DMS53 treated with DMSO at 0.1 percent for 48 hours (cell line): ENCODE measurements at regions not wholly inside any gene's neighbourhood (a gene's known extent, or its start where the extent isn't known, plus 50 kb on each side); places are given as distances from the start of the nearest gene placed in this dataset.
"Not testable (repeated sequence)": the region's sequence is repeated elsewhere in the genome, so short reads cannot be mapped to it uniquely, and the experiment has no call there.

Experiments used
- DNase-seq: peaks from one replicate; lab custom pipeline; 2025; ENCODE audit not compliant: unreplicated experiment; lab: John Stamatoyannopoulos, UW

DNA sequence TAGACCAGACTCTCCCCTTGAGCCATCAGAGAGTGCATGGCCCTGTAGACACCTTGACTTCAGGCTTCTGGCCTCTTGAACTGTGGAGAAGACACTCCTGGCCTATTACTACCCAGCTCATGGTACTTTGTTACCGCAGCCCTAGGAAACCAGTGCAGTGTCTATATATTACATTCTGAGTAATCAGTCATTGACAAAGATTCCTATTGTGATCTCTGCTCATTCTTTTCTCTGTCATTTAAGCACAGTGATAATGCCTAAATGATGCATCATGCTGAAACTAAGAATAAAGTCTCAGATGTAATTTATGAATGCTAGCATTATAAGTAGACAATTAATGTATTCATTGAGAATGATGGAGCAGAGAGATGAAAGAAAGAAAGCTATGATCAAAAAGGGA is 603.5 kb downstream of the SOCS6 start:
- DNase-seq = no peak

DNA sequence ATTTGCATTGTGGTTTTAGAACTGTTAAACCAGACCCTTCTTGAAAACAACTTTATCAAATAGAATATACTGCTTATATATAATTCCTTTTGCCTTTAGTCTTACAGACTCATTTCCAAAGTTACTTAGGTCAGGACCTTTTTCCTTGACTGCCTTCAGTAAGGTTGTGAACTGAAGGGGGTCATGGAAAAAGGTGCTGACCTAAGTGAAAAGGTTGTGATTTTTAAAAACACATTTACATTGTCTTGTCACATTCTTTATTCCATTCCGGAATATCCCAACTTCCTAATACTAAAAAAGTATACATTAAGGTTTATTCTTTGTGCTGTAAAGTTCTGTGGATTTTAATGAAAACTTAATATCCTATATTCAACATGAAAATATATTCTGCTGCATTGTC is 581.4 kb downstream of the SOCS6 start:
- no peak for DNase-seq

DNA sequence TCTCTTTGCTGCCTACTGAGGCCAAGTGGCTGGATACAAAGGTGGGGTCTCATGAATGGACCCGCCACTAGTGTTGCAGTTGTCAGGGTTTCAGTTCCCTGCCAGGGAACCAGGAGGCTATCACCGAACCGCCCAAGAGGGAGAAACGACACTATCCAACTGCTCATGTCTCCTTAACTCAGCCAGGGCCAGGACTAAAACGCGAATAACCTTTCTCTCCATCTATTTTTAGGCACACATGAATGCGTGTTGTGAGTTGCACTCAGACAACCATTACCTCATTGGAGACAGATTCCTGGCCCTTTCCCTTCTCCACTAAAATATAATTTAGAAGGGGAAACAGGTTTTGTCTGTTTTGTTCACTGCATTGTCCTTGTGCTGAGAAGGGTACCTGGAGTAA is 559.5 kb downstream of the SOCS6 start:
- no peak for DNase-seq

DNA sequence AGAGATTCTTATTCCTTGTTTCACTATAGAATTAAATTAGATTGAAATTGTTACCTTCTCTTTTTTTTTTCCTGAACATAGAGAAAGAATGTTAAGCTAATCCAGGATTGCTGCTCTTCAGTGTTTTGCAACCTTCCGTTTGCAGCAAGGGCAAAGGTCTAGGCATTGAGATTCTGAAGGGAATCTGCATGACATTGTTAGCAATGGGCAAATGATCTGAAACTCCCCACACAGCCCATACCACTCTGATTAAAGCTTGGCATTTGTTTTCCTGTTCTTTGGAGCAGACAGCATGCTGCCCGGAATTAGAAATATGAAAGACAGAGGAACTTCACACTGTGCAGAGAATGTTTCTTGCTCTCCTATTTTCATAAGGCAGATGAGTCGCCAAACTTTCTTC is 551.8 kb downstream of the SOCS6 start:
- no peak for DNase-seq

DNA sequence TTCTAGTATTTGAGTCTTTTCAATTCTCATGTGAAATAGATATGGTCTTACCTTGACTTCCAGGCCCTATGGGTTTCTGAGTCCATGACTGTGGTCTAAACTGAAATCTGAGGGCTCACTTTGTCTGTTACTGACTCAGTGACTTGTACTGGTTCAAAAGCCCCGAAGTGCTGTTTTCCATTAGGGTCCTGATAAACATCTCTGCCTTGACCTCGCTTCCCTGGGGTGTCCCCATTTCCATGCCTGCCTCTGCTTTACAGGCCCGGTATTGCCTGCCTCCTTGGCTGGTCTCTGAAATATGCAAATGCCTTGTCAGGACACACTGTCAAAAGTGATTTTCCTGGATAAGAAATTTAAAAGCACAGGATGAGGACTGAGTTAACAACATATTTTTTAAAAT is 538.8 kb downstream of the SOCS6 start:
- DNase-seq = no peak

DNA sequence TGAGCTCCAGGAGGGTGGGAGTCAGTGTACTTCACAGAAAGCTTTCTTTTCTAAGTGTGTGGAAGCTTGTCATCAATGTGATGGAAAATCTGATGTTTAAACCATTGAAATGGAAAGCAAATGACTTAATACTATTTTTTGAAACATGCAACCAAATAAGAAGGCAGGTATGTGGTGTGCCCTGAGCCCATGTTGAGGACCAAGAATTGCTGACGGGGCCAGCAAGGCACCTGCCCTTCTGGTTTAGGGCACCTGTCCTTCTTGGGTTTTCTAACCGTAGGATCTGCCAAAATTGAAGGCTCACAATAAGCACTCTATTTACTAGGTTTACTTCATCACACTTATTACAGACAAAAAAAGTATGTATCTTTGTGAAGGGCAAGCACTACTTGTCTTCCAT is 537.7 kb downstream of the SOCS6 start:
- DNase-seq = no peak

DNA sequence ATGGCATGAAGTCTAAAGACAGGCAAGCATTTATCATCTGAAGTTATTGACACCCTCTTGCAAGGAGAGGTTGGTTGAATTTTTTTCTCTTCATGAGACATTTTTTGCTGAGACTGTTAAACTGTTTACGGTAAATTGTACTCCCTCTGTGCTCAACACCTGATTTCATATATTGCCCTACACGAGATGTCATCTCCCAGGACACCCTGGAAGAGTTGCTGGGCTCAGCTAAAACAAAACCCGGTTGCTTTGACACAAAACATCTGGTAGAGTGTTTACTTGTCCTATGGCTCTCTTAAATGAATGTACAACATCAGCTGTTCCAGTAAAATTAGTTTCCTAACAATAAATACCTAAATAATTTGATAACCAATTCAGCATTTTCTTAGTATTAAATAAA is 533.8 kb downstream of the SOCS6 start:
- DNase-seq = no peak

DNA sequence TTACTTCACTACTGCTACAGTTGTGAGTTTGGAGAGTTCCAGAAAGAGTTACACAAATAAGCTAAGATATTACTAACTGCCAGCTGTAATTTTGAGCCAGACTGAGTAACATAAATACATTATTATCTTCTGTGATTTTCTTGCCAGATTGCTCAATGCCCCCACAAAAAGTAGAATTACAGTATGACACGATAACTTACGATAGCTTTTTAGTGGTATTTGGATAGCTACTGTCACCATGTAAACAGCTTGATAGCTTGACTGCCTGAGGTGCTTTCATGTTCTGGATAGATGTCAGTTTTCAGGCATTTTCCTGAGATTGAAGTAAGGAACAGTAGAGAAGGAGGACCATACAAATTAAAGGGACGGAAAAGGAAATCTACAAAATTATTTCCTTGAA is 533.3 kb downstream of the SOCS6 start:
- DNase-seq = no peak

DNA sequence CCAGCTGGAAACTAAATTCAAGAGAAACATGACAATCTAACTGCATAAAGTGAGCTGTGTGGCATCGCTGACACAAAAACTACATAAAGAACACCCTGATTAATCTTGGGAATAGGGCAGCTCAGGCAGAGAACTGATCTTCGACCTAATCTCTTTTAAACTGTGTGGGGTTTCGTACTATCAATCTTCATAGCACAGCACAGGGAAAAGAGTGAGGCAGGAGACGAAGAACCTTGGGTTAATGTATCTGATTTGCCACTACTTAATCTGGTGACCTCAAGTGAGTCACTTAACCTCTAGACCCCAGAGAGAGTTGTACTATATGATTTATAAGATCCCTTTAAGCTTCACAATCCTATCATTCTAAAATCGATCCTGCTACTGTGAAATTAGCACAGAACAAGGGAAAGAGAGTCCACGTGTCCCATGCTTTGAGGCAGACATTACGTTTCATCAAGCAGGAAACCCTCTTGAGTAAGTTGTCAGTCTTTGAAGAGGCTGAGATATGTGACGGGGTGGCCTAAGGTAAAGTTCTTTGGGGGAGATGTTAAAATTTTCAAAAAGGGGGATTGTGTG is 519.7 kb downstream of the SOCS6 start:
- no peak for DNase-seq

DNA sequence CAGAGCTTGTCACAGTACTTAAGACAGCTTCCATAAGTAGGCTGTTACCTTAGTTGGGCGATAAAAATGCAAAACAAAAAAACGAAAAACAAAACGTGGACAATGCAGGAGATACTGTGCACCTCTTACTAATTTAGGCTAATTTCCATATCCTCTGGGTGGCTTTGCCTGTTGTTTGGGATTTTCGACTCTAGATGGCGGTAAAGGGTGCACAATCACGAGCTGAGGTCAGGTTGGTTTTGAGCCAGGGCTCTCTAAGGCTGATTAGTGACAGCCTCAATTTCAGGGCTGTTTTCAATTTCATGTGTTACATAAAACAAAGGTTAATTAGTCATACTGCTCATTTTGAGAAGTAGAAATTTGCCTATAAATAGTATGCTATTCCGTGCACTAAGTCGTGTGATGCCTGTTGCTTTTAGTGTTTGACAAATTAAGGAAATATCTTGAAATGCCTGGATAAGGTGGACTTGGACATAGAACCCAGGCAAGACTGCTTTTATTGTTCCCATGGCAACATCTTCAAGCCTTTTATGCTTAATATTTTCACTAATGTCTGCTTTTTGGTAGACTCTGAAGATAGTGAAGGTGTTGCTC is 493.1 kb downstream of the SOCS6 start:
- peak; percentile 75 for DNase-seq

DNA sequence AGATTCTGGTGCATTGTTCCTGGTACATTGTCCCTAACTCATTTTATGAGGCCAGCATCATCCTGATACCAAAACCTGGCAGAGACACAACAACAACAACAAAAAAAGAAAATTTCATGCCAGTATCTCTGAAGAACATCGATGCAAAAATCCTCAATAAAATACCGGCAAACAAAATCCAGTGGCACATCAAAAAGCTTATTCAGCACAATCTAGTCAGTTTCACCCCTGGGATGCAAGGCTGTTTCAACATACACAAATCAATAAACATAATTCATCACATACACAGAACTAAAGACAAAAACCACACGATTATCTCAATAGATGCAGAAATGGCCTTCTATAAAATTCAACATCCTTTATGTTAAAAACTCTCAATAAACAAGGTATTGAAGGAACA is 477.4 kb downstream of the SOCS6 start:
- DNase-seq = not testable (repeated sequence)

DNA sequence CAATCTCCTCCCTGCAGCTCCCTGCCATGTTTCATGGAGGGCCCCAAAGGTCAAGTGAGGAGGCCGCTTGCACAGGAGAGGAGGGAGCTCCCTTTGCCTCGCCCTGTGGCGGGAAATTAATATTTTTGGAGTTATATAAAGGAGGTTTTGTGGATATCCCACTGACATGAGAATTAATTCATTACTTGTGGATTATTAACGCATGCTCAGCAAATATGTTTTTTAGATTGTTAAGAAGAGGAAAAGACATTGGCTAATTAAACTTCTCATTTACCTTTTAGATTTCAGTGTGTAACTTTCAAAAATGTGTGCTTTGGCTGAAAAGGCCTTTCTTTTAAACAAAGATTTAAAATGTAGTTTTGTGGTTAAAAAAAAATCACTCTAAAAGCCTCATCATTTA is 474.0 kb downstream of the SOCS6 start:
- DNase-seq = no peak

DNA sequence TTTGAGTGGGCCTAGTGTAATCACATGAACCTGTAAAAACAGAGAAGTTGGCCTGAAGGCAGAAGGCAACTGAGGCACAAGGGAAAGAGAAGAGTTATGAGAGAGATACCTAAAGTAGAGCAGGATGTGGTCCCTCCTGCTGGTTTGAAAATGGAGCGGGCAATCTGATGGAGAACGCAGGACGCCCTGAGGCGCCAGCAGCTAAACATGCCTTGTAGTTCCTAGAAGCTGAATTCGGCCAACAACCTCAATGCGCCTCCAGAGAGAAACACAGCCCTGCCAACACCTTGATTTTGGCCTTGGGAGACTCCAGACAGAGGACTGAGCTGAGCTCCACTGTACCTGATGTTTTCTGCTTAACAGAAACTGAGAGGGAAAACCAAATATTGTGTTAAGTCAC is 469.9 kb downstream of the SOCS6 start:
- no peak for DNase-seq

DNA sequence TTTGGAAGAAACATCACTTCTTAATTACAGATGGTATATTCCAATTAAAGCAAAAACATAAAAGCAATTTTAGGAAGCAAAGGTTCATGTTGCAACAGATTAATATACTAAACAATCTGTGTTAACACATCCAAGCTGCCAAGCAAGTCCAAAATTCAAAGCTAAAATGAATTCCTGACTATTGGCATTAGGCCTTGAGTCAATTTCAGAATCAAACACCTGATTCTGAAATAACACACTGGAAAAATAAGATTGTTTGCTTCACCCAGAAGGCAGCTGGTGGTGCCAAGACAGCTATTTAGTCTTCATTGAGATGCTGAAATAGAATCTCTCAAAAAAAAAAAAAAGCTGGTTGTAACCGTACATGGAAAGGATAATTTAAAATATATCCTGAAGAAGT is 465.6 kb downstream of the SOCS6 start:
- DNase-seq = no peak

DNA sequence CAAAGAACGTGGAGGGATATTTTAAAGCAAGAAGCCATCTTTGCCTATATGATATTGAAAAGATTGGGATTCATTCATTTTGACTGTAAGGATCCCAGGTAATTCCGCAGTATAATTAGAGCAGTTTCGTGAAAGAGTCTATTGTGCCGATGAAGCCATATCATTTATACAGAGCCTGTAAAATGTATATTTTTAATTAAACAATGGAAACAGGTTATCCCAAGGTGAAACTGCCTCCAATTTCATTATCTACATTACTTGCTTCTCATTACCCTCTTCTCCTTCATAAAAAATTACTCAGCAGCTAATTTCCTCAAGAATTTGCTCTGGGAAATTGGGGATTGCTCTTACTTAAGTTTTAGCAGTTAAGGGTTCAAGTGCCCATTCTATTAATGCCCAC is 444.1 kb downstream of the SOCS6 start:
- DNase-seq = no peak

DNA sequence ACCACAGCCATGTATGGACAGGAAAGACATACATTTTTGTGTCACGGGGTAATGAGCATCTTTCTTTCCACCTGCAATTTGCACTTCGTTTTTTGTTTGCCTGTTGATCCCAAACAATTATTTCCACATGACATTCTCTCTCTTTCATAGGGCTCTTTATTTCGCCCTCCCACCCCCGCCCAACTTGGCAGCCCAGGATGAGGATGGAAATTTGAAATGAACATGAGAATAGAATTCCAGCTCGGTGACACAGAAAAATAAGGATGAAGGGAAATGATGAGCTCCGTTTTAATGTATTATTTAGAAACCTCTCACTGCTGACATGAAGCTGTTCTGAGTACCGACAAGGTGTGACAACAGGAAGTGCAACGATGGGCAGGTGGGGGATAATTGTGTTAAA is 443.3 kb downstream of the SOCS6 start:
- no peak for DNase-seq

DNA sequence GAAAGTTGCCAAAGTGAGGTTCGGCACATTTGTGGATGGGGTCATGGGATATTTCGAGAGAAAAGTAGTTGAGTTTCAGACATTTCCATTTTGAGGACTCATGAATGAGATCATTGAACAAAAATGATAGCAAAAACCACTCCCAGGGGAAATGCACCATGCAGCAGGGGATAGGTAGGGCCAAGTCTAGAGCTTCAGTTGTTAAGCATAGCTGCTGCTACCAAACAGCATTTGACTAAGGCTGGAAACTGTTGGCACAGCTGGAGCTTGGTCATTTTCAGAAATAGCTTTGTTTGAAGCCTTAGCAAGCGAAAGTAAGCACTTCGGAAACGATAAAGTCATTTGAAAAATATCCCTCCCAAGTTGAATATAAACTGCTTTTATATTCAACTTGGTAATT is 431.8 kb downstream of the SOCS6 start:
- DNase-seq = no peak

DNA sequence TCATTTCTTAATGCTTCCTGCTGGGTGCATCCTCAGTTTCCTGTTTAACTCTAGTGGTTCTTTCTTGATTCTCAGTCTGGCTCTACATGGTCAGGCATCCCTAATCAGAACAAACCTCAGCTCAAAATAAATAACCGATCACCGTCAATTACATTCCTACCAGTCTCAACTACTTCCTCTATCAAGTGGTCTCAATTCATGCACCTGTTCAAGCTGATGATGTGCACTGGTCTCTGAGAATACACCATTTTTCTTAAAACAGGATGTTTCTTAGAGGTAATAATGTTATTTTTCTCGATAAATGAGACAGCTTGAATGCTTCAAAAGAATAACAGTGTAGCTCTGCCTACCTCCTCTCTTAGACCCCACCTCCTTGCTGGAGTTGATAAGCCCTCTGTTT is 420.9 kb downstream of the SOCS6 start:
- DNase-seq = no peak

DNA sequence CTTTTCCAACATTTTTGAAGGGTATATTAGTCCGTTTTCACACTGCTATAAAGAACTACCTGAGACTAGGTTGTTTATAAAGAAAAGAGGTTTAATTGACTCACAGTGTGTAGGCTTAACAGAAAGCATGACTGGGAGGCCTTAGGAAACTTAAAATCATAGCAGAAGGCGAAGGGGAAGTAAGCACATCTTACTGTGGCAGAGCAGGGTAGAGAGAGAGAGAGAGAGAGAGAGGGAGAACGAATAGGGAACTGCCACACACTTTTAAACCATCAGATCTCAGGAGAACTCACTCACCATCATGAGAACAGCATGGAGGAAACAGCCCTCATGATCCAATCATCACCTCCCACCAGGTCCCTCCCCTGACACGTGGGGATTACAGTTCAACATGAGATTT is 420.3 kb downstream of the SOCS6 start:
- DNase-seq = no peak

DNA sequence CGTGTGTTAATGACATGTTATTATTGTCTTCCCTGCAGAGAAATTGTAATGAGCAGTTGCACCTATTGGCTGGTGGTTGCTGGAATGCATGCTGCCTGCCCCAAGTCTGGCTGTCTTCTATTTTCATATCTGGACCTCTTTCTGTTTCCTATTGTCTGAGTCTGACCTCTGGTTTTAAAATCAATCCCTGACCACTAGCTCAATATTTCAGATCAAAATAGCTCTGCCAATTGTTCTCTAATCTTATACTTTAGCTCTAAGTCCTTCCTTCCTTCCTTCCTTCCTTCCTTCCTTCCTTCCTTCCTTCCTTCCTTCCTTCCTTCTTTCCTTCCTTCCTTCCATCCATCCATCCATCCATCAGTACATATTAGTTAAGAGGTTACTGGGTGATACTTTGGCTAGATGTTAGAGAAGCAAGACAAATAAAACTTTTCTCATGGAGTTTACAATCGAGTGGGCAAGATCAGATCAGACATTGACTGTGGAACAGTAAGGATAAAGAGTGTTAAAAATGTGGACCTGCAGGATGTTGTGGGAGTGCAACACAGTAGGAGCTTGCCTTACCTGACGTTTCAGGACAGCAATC is 417.1 kb downstream of the SOCS6 start:
- DNase-seq = no peak

DNA sequence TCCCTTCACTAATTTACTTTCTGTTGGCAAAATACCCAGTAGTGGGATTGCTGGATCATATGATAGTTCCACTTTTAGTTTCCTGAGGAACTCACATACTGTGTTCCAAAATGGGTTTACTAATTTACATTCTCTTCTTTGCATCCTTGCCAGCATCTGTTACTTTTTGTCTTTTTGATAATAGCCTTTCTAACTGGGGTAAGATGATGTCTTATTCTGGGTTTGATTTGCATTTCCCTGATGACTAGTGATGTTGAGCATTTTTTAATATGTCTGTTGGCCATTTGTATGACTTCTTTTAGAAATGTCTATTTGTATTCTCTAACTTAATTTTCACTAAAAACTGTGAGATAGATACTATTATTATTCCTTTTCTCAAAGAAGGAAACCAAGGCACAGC is 411.7 kb downstream of the SOCS6 start:
- no peak for DNase-seq

DNA sequence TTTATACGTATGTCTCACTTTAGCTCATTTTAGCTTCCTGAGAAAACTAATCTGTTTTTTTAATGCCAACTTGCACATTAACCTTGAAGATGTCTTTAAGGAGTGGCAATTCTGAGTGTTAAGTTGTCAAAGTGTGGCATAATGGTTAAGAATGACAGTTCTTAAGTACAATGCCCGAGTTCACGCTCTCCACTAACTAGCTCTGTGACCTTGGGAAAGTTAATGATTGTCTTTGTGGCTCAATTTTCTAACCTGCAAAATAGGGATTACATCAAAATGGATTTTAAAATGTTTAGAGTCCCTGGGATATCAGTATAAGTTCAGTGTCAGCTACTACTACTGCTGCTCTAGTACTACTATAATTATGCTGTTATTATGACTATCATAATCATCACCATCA is 409.7 kb downstream of the SOCS6 start:
- DNase-seq = no peak

DNA sequence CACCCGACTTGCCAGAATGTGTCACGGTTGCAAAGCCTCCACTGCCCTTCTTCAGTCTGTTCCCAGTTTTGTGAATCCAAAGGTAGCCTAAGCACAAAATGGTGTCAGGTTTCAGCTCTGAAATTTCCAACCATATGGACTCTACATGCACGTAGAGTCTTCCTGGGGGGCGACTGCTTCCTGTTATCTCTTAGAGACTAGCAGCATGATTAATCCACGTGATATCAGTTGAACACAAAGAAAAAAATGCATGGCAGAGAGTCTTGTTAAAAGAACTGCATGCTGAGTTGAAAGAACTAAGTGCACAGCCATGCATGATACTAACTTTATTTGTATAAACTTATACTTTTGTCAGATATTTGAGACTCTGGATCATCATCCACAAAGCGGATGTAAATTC is 404.4 kb downstream of the SOCS6 start:
- DNase-seq = peak; percentile 89
